ENCODE measurements at regions not wholly inside any gene's neighbourhood (a gene's known extent, or its start where the extent isn't known, plus 50 kb on each side); places are given as distances from the start of the nearest gene placed in this dataset.

GRCh38 chr9:134263596-134263995 is 62.7 kb upstream of the RXRA start:
- H3K36me3 ChIP-seq (ENCODE audit: insufficient read depth, low read length) = no peaks in the 10 kb centered on the region
- no peak overlapping the region for H3K4me3 ChIP-seq (ENCODE audit: insufficient read depth, low read depth, low read length)
- H3K9me3 ChIP-seq (ENCODE audit: insufficient read depth, low read depth, low read length) = no peaks in the 10 kb centered on the region
- no peak for DNase-seq (ENCODE audit: low read depth)
- Mint-ChIP-seq H3K4me3 (ENCODE audit: unreplicated experiment) (no peak overlapping the region), H3K27me3 (ENCODE audit: low read depth, unreplicated experiment) (peaks cover 38% of the 10 kb centered on the region), H3K36me3 (ENCODE audit: low read depth, unreplicated experiment) (no peaks in the 10 kb centered on the region), H3K27ac (ENCODE audit: unreplicated experiment) (no peak overlapping the region), H3K4me1 (ENCODE audit: low read depth, unreplicated experiment) (no peaks in the 10 kb centered on the region), H3K9me3 (ENCODE audit: unreplicated experiment) (peaks cover 11% of the 10 kb centered on the region)
- H3K79me2 ChIP-seq (ENCODE audit: insufficient read depth, low read length) = no peaks in the 10 kb centered on the region
- no peak overlapping the region for H3K4me2 ChIP-seq (ENCODE audit: low read length)
- H4K20me1 ChIP-seq (ENCODE audit: insufficient read depth, low read length) = no peaks in the 10 kb centered on the region
- no peak overlapping the region for H3K27ac ChIP-seq (ENCODE audit: low read depth, low read length)
- no peak for FAIRE-seq
- no peak overlapping the region for H3K9ac ChIP-seq (ENCODE audit: low read length)
- H3K27me3 ChIP-seq (ENCODE audit: insufficient read depth, low read length) = peaks cover 24% of the 10 kb centered on the region
- no peak overlapping the region for H2AFZ ChIP-seq (ENCODE audit: low read depth, low read length)
- TF ChIP-seq CTCF (IDR thresholded peaks at IDR 0.05; ENCODE audit: insufficient read depth, low read depth, low read length) = no peak
- TF ChIP-seq EZH2 (IDR thresholded peaks at IDR 0.05; ENCODE audit: insufficient read depth, low read length) = no peak
- H3K4me1 ChIP-seq (ENCODE audit: insufficient read depth, low read length) = no peaks in the 10 kb centered on the region

GRCh38 chr9:134264169-134264568 is 62.1 kb upstream of the RXRA start:
- Mint-ChIP-seq H3K27me3 (ENCODE audit: low read depth, unreplicated experiment) (peaks cover 38% of the 10 kb centered on the region), H3K9me3 (ENCODE audit: unreplicated experiment) (peaks cover 11% of the 10 kb centered on the region), H3K4me3 (ENCODE audit: unreplicated experiment) (no peak overlapping the region), H3K27ac (ENCODE audit: unreplicated experiment) (no peak overlapping the region), H3K36me3 (ENCODE audit: low read depth, unreplicated experiment) (no peaks in the 10 kb centered on the region), H3K4me1 (ENCODE audit: low read depth, unreplicated experiment) (no peaks in the 10 kb centered on the region)
- peaks cover 25% of the 10 kb centered on the region for H3K27me3 ChIP-seq (ENCODE audit: insufficient read depth, low read length)
- no peaks in the 10 kb centered on the region for H3K4me1 ChIP-seq (ENCODE audit: insufficient read depth, low read length)
- DNase-seq (ENCODE audit: low read depth) = no peak
- H4K20me1 ChIP-seq (ENCODE audit: insufficient read depth, low read length) = no peaks in the 10 kb centered on the region
- no peak overlapping the region for H2AFZ ChIP-seq (ENCODE audit: low read depth, low read length)
- no peaks in the 10 kb centered on the region for H3K9me3 ChIP-seq (ENCODE audit: insufficient read depth, low read depth, low read length)
- H3K79me2 ChIP-seq (ENCODE audit: insufficient read depth, low read length) = no peaks in the 10 kb centered on the region
- no peak overlapping the region for H3K9ac ChIP-seq (ENCODE audit: low read length)
- no peak overlapping the region for H3K4me3 ChIP-seq (ENCODE audit: insufficient read depth, low read depth, low read length)
- H3K4me2 ChIP-seq (ENCODE audit: low read length) = no peak overlapping the region
- no peaks in the 10 kb centered on the region for H3K36me3 ChIP-seq (ENCODE audit: insufficient read depth, low read length)
- TF ChIP-seq CTCF (IDR thresholded peaks at IDR 0.05; ENCODE audit: insufficient read depth, low read depth, low read length) (no peak), EZH2 (IDR thresholded peaks at IDR 0.05; ENCODE audit: insufficient read depth, low read length) (no peak)
- H3K27ac ChIP-seq (ENCODE audit: low read depth, low read length) = no peak overlapping the region
- no peak for FAIRE-seq

GRCh38 chr9:134265078-134265477 is 61.2 kb upstream of the RXRA start:
- no peak overlapping the region for H3K4me3 ChIP-seq (ENCODE audit: insufficient read depth, low read depth, low read length)
- no peaks in the 10 kb centered on the region for H3K9me3 ChIP-seq (ENCODE audit: insufficient read depth, low read depth, low read length)
- H3K79me2 ChIP-seq (ENCODE audit: insufficient read depth, low read length) = no peaks in the 10 kb centered on the region
- Mint-ChIP-seq H3K4me1 (ENCODE audit: low read depth, unreplicated experiment) (no peaks in the 10 kb centered on the region), H3K9me3 (ENCODE audit: unreplicated experiment) (peaks cover 11% of the 10 kb centered on the region), H3K27ac (ENCODE audit: unreplicated experiment) (no peak overlapping the region), H3K27me3 (ENCODE audit: low read depth, unreplicated experiment) (peaks cover 44% of the 10 kb centered on the region), H3K4me3 (ENCODE audit: unreplicated experiment) (no peak overlapping the region), H3K36me3 (ENCODE audit: low read depth, unreplicated experiment) (no peaks in the 10 kb centered on the region)
- H3K9ac ChIP-seq (ENCODE audit: low read length) = no peak overlapping the region
- DNase-seq (ENCODE audit: low read depth) = no peak
- no peaks in the 10 kb centered on the region for H3K36me3 ChIP-seq (ENCODE audit: insufficient read depth, low read length)
- H4K20me1 ChIP-seq (ENCODE audit: insufficient read depth, low read length) = no peaks in the 10 kb centered on the region
- no peaks in the 10 kb centered on the region for H3K4me1 ChIP-seq (ENCODE audit: insufficient read depth, low read length)
- FAIRE-seq = no peak
- no peak overlapping the region for H2AFZ ChIP-seq (ENCODE audit: low read depth, low read length)
- no peak overlapping the region for H3K4me2 ChIP-seq (ENCODE audit: low read length)
- TF ChIP-seq EZH2 (IDR thresholded peaks at IDR 0.05; ENCODE audit: insufficient read depth, low read length) (no peak), CTCF (IDR thresholded peaks at IDR 0.05; ENCODE audit: insufficient read depth, low read depth, low read length) (no peak)
- H3K27ac ChIP-seq (ENCODE audit: low read depth, low read length) = no peak overlapping the region
- peaks cover 33% of the 10 kb centered on the region for H3K27me3 ChIP-seq (ENCODE audit: insufficient read depth, low read length)
